ENCODE measurements at regions not wholly inside any gene's neighbourhood (a gene's known extent, or its start where the extent isn't known, plus 50 kb on each side); places are given as distances from the start of the nearest gene placed in this dataset.

DNA sequence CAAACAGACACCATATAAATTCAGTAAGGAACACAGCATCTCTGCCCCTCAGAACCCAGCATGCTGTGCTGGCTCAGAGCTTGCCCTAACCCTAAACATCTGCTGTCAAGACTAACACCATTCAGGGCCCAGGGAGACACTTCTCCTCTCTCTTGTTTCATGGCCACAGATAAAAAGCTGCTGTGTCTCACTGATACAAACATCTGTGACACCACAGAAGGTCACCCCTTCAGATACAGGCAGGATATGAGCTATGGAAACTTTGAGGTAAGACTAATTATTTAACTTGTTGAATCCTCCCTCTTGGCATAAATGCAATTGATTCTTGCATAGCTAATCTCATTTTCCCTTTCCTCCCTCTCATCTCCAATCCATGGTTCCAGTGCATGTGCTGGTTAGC lies 61.6 kb upstream of the GPR12 start:
- no peak for DNase-seq

- DNase-seq, result no peak
Observed at GRCh38 chr13:26821672-26822071, 61.1 kb upstream of the GPR12 start.

DNA sequence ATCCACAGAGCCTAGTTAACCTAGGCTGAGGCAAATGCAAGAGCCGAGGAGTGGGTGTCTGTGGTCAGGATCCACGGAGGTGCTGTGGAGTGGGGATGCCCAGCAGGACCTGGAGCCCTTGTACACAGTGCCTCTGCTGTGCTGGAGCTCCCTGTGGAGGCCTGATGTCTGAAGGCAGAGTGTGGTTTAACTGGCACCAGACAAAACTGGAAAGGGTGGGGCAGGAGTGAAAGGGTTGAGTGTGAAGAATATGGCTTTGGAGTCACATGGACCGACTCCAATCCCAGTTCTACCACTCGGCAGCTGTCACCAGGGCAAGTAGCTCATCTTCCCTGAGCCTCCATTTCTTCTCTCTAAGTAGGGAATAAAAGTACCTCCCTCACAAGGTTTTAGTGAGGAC lies 60.3 kb upstream of the GPR12 start:
- DNase-seq, result no peak

GRCh38 chr13:26819046-26819445 lies 58.5 kb upstream of the GPR12 start:
- DNase-seq, result no peak

- DNase-seq, result no peak
Observed at GRCh38 chr13:26816881-26817280, 56.3 kb upstream of the GPR12 start.

DNA sequence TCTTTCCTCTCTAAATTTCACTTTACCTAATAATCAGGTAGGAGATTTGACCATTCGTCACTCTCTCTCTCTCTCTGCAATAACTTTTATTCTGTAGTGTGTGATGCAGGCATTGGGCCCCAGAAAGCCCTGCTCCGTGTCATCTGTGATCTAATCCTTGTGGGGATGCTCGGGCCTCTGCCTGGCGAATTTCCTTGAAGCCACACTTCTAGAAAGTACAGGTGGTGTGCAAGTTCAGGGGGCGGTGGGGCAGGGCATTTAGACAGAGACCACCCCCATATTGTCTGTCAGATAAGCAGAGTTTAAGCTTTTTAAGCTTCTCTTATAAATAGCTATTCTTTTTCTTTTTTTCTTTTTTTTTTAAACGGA lies 53.4 kb upstream of the GPR12 start:
- DNase-seq, result no peak

- no peak for DNase-seq
Observed at GRCh38 chr13:26813321-26813979, 52.9 kb upstream of the GPR12 start.

DNA sequence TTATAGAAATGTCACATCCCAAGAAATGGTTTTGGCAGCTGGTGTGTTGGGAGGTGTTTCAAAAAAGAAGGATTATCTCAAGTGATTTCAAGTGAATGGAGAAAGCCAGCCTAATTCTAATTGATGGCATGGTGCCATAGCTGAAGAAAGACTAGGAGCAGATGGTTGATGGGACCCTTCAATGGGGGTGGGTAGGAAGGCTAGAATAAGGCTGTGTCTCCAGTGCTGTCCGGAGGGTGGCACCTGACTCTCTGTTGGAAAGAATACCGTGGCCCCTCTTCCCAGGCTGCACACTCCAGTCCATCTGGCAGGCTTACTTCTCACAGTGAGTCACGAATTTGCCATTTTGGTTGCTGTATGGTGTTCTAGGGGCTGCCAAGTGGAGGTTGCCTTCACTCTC lies 51.0 kb upstream of the GPR12 start:
- no peak for DNase-seq
